ENCODE measurements at regions not wholly inside any gene's neighbourhood (a gene's known extent, or its start where the extent isn't known, plus 50 kb on each side); places are given as distances from the start of the nearest gene placed in this dataset.

DNA sequence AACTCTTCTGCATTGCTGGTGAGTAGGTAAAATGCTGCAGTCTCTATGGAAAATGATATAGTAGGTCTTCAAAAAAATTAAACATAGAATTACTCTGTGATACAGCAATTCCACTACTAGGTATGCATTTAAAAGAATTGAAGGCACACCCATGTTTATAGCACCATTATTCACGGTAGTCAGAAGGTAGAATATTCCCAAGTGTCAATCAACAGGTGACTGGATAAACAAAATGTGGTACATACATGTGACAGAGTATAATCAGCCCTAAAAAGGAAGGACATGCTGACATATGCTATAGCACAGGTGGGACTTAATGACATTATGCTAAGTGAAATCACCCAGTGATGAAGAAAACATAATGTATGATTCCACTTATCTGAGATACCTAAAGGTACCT, 123.3 kb downstream of the CCER1 start:
- TF ChIP-seq, protein P1, sequence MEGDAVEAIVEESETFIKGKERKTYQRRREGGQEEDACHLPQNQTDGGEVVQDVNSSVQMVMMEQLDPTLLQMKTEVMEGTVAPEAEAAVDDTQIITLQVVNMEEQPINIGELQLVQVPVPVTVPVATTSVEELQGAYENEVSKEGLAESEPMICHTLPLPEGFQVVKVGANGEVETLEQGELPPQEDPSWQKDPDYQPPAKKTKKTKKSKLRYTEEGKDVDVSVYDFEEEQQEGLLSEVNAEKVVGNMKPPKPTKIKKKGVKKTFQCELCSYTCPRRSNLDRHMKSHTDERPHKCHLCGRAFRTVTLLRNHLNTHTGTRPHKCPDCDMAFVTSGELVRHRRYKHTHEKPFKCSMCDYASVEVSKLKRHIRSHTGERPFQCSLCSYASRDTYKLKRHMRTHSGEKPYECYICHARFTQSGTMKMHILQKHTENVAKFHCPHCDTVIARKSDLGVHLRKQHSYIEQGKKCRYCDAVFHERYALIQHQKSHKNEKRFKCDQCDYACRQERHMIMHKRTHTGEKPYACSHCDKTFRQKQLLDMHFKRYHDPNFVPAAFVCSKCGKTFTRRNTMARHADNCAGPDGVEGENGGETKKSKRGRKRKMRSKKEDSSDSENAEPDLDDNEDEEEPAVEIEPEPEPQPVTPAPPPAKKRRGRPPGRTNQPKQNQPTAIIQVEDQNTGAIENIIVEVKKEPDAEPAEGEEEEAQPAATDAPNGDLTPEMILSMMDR (IDR thresholded peaks at IDR 0.05) = no peak
- TF ChIP-seq POLR2A (IDR thresholded peaks at IDR 0.05) (no peak), POLR2AphosphoS5 (IDR thresholded peaks at IDR 0.05) (no peak), EP300 (IDR thresholded peaks at IDR 0.05) (no peak)

Data from gastroesophageal sphincter (tissue), 3 donors.